Activated naive CD8-positive, alpha-beta T cell treated with anti-CD3 and anti-CD28 coated beads, Interleukin-2, amount 10 ng/mL, durations not matched to agents 7 days and 5 days (primary cell): ENCODE measurements at regions not wholly inside any gene's neighbourhood (a gene's known extent, or its start where the extent isn't known, plus 50 kb on each side); places are given as distances from the start of the nearest gene placed in this dataset.

Source experiments
- ATAC-seq: fragments of 150-1000 bp; cut with Tn5 transposase; one replicate; pipeline ENCODE4 v1.10.0; 2021; ENCODE audit warnings: low read depth, moderate library complexity
- POLR2A ChIA-PET: fragments of 350-600 bp; sonication (Branson Sonifier 250); formaldehyde crosslinking; loops from one replicate; lab custom pipeline; 2021; ENCODE audit warnings: antibody characterized with exemption; lab: Charles Lee
- DNase-seq: peaks from one replicate; pipeline ENCODE4 v3.0.0; 2021
- H3K27ac Mint-ChIP-seq: one replicate; pipeline ENCODE4 v1.8.0; 2022; ENCODE audit warnings: mild to moderate bottlenecking, mixed read lengths
- H3K27me3 Mint-ChIP-seq: one replicate; pipeline ENCODE4 v1.8.0; 2022; ENCODE audit warnings: mild to moderate bottlenecking, moderate library complexity, mixed read lengths
- H3K36me3 Mint-ChIP-seq: one replicate; pipeline ENCODE4 v1.8.0; 2021; ENCODE audit warnings: mild to moderate bottlenecking, mixed read lengths
- H3K4me1 Mint-ChIP-seq: one replicate; pipeline ENCODE4 v1.8.0; 2021; ENCODE audit warnings: mixed read lengths
- H3K4me3 Mint-ChIP-seq: one replicate; pipeline ENCODE4 v1.8.0; 2022; ENCODE audit warnings: mild to moderate bottlenecking, moderate library complexity, mixed read lengths
- H3K9me3 Mint-ChIP-seq: one replicate; pipeline ENCODE4 v1.8.0; 2021; ENCODE audit warnings: mixed read lengths

DNA sequence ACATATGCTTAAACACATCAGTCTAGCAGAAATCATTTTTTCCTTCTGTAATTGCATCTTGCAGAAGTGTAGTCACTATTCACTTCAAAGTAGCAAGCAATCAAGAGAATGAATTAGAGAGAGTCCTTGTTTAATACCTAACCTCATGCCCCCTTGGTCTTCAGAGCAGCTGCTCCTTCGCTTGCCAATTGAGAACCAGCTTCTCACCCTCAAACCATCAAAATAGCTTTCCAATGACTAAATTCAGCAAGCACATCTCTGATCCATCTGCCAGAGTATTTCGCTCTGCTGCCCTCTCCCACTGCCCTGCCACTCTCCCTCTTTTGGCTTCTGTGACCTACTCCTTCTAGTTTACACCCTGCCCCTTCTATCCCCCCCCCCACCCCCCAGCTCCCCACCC lies 120.7 kb upstream of the AGAP1 start:
- Mint-ChIP-seq H3K4me1 (no peaks in the 10 kb centered on the region), H3K27me3 (peaks cover 7% of the 10 kb centered on the region), H3K9me3 (no peaks in the 10 kb centered on the region), H3K4me3 (no peak overlapping the region), H3K27ac (no peak overlapping the region), H3K36me3 (no peaks in the 10 kb centered on the region)
- POLR2A ChIA-PET = no interaction called here
- no peak for ATAC-seq
- no peak for DNase-seq

DNA sequence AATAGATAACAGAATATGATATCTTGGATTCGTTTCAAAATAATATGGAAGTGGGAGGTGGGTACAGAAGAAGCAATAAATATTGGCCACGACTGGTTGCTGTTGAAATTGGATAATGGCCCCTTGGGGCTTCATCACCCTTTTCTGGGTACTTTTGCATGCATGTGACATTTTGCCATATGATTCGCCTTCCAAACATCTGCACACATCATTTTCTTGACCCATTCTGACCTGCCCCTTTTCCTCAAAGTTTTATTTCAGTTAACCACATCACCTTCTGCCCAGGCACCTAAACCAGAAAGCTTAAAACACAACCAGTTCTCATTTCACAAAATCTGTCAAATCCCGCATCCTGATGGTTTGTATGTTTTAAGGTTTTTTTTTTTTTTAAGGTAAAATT lies 116.7 kb upstream of the AGAP1 start:
- Mint-ChIP-seq H3K27me3 (peaks cover 9% of the 10 kb centered on the region), H3K36me3 (no peaks in the 10 kb centered on the region), H3K27ac (no peak overlapping the region), H3K4me1 (no peaks in the 10 kb centered on the region), H3K4me3 (no peak overlapping the region), H3K9me3 (no peaks in the 10 kb centered on the region)
- ATAC-seq (no peak), DNase-seq (no peak)
- POLR2A ChIA-PET = no interaction called here

DNA sequence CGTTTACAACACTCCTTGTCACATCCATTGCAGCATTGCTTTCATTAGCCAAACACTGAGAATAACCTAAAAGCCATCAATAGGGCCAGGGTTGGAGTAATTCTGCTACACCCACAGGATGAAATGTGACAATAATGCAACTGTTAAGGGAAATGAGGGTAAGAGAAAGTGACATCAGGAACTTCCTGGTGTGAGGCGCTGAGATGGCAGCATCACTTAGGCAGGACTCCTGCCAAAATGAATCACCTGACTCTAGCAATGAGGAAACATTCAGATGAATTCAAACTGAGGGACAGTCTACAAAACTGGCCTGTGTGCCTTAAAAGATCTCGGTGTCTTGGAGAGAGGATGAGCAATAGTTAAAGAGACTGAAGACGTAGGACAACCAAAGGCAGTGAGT lies 115.6 kb upstream of the AGAP1 start:
- Mint-ChIP-seq H3K27ac (no peak overlapping the region), H3K36me3 (no peaks in the 10 kb centered on the region), H3K9me3 (no peaks in the 10 kb centered on the region), H3K27me3 (peaks cover 9% of the 10 kb centered on the region), H3K4me1 (no peaks in the 10 kb centered on the region), H3K4me3 (no peak overlapping the region)
- POLR2A ChIA-PET = no interaction called here
- ATAC-seq (no peak), DNase-seq (no peak)

GRCh38 chr2:235378944-235379343 lies 114.9 kb upstream of the AGAP1 start:
- no peaks in the 10 kb centered on the region for H3K4me1 Mint-ChIP-seq
- no peak overlapping the region for H3K4me3 Mint-ChIP-seq
- no peaks in the 10 kb centered on the region for H3K9me3 Mint-ChIP-seq
- ATAC-seq (no peak), DNase-seq (no peak)
- POLR2A ChIA-PET = no interaction called here
- H3K36me3 Mint-ChIP-seq = no peaks in the 10 kb centered on the region
- no peak overlapping the region for H3K27ac Mint-ChIP-seq
- peaks cover 9% of the 10 kb centered on the region for H3K27me3 Mint-ChIP-seq

- H3K27me3 Mint-ChIP-seq = peaks cover 7% of the 10 kb centered on the region
- H3K9me3 Mint-ChIP-seq = no peaks in the 10 kb centered on the region
- ATAC-seq (no peak), DNase-seq (no peak)
- POLR2A ChIA-PET = no interaction called here
- no peak overlapping the region for H3K27ac Mint-ChIP-seq
- no peaks in the 10 kb centered on the region for H3K36me3 Mint-ChIP-seq
- no peaks in the 10 kb centered on the region for H3K4me1 Mint-ChIP-seq
- H3K4me3 Mint-ChIP-seq = no peak overlapping the region
Observed at GRCh38 chr2:235381261-235381912, 112.5 kb upstream of the AGAP1 start.

DNA sequence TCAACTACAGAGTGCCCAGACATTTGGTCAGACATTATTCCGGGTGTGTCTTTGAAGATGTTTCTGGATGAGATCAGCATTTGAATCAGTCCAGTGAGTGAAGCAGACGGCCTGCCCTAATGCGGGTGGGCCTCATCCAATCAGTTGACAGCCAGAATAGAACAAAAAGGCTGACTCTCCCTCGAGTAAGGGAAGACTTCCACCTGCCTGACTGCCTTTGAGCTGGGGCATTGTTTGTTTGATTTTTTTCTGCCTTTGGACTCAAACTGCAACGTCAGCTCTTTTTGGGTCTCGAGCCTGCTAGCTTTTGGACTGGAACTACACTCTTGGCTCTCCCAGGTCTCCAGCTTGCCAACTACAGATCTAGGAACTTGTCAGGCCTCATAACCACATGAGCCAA lies 111.7 kb upstream of the AGAP1 start:
- H3K4me1 Mint-ChIP-seq = no peaks in the 10 kb centered on the region

DNA sequence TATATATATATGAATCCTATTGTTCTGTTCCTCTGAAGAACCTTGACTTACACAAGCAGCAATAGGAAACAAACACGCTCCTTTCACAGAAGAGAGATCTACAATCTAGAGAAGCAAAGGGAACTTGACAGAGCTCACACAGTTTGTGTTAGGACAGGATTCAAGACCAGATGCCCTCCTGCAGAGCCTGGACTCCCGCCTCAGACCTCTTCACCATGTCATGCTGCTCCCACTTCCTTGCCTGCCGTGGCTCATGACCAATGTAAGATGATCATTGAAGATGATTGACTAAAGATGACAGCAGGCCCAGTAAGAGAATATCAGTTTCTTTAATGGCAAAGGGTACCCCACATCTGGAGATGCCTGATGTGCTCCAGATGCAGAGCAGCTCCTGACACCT lies 111.2 kb upstream of the AGAP1 start:
- no peak for ATAC-seq
- no peak overlapping the region for H3K27ac Mint-ChIP-seq
- no peak for DNase-seq
- no peaks in the 10 kb centered on the region for H3K36me3 Mint-ChIP-seq
- H3K9me3 Mint-ChIP-seq = no peaks in the 10 kb centered on the region
- H3K27me3 Mint-ChIP-seq = peaks cover 7% of the 10 kb centered on the region
- H3K4me1 Mint-ChIP-seq = no peaks in the 10 kb centered on the region
- H3K4me3 Mint-ChIP-seq = no peak overlapping the region
- POLR2A ChIA-PET = no interaction called here

More for the DNA sequence above, 111.7 kb upstream of the AGAP1 start:
- no peaks in the 10 kb centered on the region for H3K36me3 Mint-ChIP-seq
- POLR2A ChIA-PET = no interaction called here
- H3K27me3 Mint-ChIP-seq = peaks cover 7% of the 10 kb centered on the region
- H3K27ac Mint-ChIP-seq = no peak overlapping the region
- H3K9me3 Mint-ChIP-seq = no peaks in the 10 kb centered on the region
- ATAC-seq (no peak), DNase-seq (no peak)
- H3K4me3 Mint-ChIP-seq = no peak overlapping the region

- H3K27me3 Mint-ChIP-seq = peaks cover under 1% of the 10 kb centered on the region
- no peaks in the 10 kb centered on the region for H3K9me3 Mint-ChIP-seq
- no peak overlapping the region for H3K27ac Mint-ChIP-seq
- POLR2A ChIA-PET = no interaction called here
- ATAC-seq = no peak
- H3K36me3 Mint-ChIP-seq = no peaks in the 10 kb centered on the region
- no peaks in the 10 kb centered on the region for H3K4me1 Mint-ChIP-seq
- no peak for DNase-seq
- no peak overlapping the region for H3K4me3 Mint-ChIP-seq
Observed at GRCh38 chr2:235383272-235383843, 110.5 kb upstream of the AGAP1 start.

DNA sequence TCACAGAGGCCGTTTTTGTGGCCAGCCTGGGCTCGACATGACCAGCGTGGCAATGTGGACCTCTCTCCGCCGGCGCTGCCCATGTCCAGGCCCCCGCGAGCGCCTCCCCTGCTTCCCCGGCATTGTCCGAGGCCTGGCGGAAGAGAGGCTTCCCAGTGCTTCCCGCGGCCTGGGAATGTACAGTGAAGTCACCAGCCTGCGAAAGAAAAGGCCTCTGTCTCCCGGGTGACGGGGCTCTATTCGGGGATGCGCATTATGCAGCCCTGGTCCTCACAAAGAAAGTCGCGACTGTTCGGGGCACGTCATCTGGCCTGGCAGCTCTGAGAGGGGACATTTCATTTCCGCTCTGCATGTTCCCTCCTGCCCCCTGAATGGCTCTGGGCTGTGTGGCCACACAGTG lies 109.2 kb upstream of the AGAP1 start:
- H3K4me3 Mint-ChIP-seq = no peak overlapping the region
- DNase-seq (no peak), ATAC-seq (no peak)
- POLR2A ChIA-PET = no interaction called here
- no peaks in the 10 kb centered on the region for H3K9me3 Mint-ChIP-seq
- H3K27me3 Mint-ChIP-seq = no peaks in the 10 kb centered on the region
- H3K4me1 Mint-ChIP-seq = no peaks in the 10 kb centered on the region
- H3K27ac Mint-ChIP-seq = no peak overlapping the region
- no peaks in the 10 kb centered on the region for H3K36me3 Mint-ChIP-seq

- H3K4me1 Mint-ChIP-seq = peaks cover 10% of the 10 kb centered on the region
- peaks cover 3% of the 10 kb centered on the region for H3K9me3 Mint-ChIP-seq
- H3K27me3 Mint-ChIP-seq = no peaks in the 10 kb centered on the region
- DNase-seq (no peak), ATAC-seq (no peak)
- no peaks in the 10 kb centered on the region for H3K36me3 Mint-ChIP-seq
- H3K27ac Mint-ChIP-seq = no peak overlapping the region
- no peak overlapping the region for H3K4me3 Mint-ChIP-seq
- POLR2A ChIA-PET = no interaction called here
Observed at GRCh38 chr2:235389626-235390025, 104.2 kb upstream of the AGAP1 start.

DNA sequence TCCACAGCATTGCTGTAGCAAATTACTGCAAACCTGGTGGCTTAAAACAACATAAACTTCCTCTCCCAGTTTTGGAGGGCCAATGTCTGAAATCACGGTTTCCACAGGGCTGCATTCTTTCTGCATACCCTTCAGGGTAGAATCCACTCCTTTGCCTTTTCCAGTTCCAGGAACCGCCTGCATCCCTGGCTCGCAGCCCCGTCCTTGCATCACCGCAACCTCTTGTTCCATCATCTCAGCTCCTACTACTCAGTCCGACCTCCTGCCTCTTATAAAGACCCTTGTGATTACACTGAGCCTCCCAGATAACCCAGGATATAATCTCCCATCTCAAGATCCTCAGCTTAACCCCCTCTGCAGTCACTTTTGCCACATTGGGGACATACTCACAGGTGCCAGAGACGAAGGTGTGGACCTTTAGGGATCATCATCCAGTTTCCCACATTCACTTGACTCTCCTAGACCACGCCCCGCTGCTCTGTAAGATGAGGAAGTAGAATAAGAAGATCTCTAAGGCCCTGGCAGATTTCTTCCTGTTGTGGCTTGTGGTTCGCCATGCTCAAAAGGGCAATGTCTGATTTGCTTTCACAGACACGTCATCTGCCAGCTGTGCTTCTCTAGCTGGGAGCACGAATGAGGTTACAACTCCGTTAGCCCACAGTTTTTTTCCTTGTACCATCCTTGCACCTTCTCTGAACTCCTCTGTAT lies 103.6 kb upstream of the AGAP1 start:
- H3K9me3 Mint-ChIP-seq = peaks cover 3% of the 10 kb centered on the region
- H3K36me3 Mint-ChIP-seq = no peaks in the 10 kb centered on the region
- no peaks in the 10 kb centered on the region for H3K27me3 Mint-ChIP-seq
- no peak overlapping the region for H3K4me3 Mint-ChIP-seq
- peaks cover 10% of the 10 kb centered on the region for H3K4me1 Mint-ChIP-seq
- POLR2A ChIA-PET = no interaction called here
- ATAC-seq (peak; percentile 71), DNase-seq (no peak)
- no peak overlapping the region for H3K27ac Mint-ChIP-seq

- no peak for ATAC-seq
- no peak overlapping the region for H3K4me3 Mint-ChIP-seq
- H3K4me1 Mint-ChIP-seq = peaks cover 10% of the 10 kb centered on the region
- no peak for DNase-seq
- H3K36me3 Mint-ChIP-seq = no peaks in the 10 kb centered on the region
- H3K27ac Mint-ChIP-seq = no peak overlapping the region
- H3K9me3 Mint-ChIP-seq = peaks cover 3% of the 10 kb centered on the region
- POLR2A ChIA-PET = no interaction called here
- no peaks in the 10 kb centered on the region for H3K27me3 Mint-ChIP-seq
Observed at GRCh38 chr2:235390816-235391194, 103.0 kb upstream of the AGAP1 start.

- peaks cover 3% of the 10 kb centered on the region for H3K9me3 Mint-ChIP-seq
- ATAC-seq = no peak
- H3K36me3 Mint-ChIP-seq = no peaks in the 10 kb centered on the region
- H3K4me3 Mint-ChIP-seq = no peak overlapping the region
- no peak for DNase-seq
- no peak overlapping the region for H3K27ac Mint-ChIP-seq
- POLR2A ChIA-PET = no interaction called here
- H3K4me1 Mint-ChIP-seq = peaks cover 10% of the 10 kb centered on the region
- H3K27me3 Mint-ChIP-seq = no peaks in the 10 kb centered on the region
Observed at GRCh38 chr2:235391921-235392615, 101.8 kb upstream of the AGAP1 start.
